Glutamatergic neuron (in vitro differentiated cells): ENCODE measurements at regions not wholly inside any gene's neighbourhood (a gene's known extent, or its start where the extent isn't known, plus 50 kb on each side); places are given as distances from the start of the nearest gene placed in this dataset.

ENCODE experiments used
- DNase-seq: peaks from one replicate; pipeline ENCODE4 v3.0.0; 2022
- H3K27ac Mint-ChIP-seq: one replicate; pipeline ENCODE4 v1.8.0; 2020; ENCODE audit warnings: mild to moderate bottlenecking, mixed read lengths, inconsistent platforms; ENCODE audit not compliant: unreplicated experiment
- H3K27me3 Mint-ChIP-seq: one replicate; pipeline ENCODE4 v1.8.0; 2020; ENCODE audit warnings: mild to moderate bottlenecking, moderate library complexity, mixed read lengths, inconsistent platforms; ENCODE audit not compliant: unreplicated experiment
- H3K36me3 Mint-ChIP-seq: one replicate; pipeline ENCODE4 v1.8.0; 2020; ENCODE audit warnings: mild to moderate bottlenecking, mixed read lengths, inconsistent platforms; ENCODE audit not compliant: unreplicated experiment
- H3K4me1 Mint-ChIP-seq: one replicate; pipeline ENCODE4 v1.8.0; 2020; ENCODE audit warnings: mild to moderate bottlenecking, low read depth, mixed read lengths, inconsistent platforms; ENCODE audit not compliant: unreplicated experiment
- H3K4me3 Mint-ChIP-seq: one replicate; pipeline ENCODE4 v1.8.0; 2020; ENCODE audit warnings: mild to moderate bottlenecking, mixed read lengths, inconsistent platforms; ENCODE audit not compliant: unreplicated experiment
- H3K9me3 Mint-ChIP-seq: one replicate; pipeline ENCODE4 v1.8.0; 2020; ENCODE audit warnings: mild to moderate bottlenecking, moderate library complexity, mixed read lengths, inconsistent platforms; ENCODE audit not compliant: unreplicated experiment
- TF ChIP-seq, protein P1 (sequence below): fragments of 200-600 bp; sonication (generic); IDR thresholded peaks from one replicate; pipeline ENCODE4 v1.5.0; 2021; ENCODE audit not compliant: partially characterized antibody, unreplicated experiment

DNA sequence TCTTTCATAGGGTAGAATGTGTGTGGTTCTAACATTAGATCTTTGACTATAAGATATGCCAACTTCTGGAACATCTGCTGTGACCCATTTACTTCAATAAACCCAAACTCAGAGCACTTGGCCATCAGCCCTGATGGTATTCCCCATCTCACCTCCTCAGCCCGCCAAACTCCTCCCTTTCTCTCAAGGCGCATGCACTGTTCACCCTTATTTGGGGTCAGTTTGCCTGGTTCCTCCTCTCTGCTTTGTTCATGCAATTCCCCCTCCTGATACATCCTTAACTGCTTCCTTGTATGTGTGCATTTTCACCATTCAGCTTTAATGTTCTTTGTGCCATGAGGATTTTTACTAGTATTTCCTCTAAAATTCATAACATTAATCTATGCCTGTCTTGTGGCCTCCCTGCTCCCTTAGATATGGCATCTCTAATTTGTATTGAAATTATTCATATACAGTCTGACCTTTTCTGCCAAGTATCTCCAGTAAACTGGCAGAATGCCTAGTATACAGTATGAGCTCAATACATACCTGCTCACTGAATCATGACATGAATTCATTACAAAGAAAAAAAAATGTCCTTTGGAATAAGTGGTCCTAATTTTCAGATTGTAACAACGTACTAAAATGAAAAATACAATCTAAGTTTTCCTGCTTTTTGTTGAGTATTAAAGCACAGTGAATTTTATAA lies 336.8 kb upstream of the IGFBP3 start:
- no peak overlapping the region for H3K4me3 Mint-ChIP-seq
- peaks cover 4% of the 10 kb centered on the region for H3K9me3 Mint-ChIP-seq
- DNase-seq: no peak
- H3K27me3 Mint-ChIP-seq: peaks cover 3% of the 10 kb centered on the region
- no peak overlapping the region for H3K27ac Mint-ChIP-seq
- TF ChIP-seq, protein P1, sequence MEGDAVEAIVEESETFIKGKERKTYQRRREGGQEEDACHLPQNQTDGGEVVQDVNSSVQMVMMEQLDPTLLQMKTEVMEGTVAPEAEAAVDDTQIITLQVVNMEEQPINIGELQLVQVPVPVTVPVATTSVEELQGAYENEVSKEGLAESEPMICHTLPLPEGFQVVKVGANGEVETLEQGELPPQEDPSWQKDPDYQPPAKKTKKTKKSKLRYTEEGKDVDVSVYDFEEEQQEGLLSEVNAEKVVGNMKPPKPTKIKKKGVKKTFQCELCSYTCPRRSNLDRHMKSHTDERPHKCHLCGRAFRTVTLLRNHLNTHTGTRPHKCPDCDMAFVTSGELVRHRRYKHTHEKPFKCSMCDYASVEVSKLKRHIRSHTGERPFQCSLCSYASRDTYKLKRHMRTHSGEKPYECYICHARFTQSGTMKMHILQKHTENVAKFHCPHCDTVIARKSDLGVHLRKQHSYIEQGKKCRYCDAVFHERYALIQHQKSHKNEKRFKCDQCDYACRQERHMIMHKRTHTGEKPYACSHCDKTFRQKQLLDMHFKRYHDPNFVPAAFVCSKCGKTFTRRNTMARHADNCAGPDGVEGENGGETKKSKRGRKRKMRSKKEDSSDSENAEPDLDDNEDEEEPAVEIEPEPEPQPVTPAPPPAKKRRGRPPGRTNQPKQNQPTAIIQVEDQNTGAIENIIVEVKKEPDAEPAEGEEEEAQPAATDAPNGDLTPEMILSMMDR: no peak
- peaks cover 5% of the 10 kb centered on the region for H3K36me3 Mint-ChIP-seq
- no peaks in the 10 kb centered on the region for H3K4me1 Mint-ChIP-seq

DNA sequence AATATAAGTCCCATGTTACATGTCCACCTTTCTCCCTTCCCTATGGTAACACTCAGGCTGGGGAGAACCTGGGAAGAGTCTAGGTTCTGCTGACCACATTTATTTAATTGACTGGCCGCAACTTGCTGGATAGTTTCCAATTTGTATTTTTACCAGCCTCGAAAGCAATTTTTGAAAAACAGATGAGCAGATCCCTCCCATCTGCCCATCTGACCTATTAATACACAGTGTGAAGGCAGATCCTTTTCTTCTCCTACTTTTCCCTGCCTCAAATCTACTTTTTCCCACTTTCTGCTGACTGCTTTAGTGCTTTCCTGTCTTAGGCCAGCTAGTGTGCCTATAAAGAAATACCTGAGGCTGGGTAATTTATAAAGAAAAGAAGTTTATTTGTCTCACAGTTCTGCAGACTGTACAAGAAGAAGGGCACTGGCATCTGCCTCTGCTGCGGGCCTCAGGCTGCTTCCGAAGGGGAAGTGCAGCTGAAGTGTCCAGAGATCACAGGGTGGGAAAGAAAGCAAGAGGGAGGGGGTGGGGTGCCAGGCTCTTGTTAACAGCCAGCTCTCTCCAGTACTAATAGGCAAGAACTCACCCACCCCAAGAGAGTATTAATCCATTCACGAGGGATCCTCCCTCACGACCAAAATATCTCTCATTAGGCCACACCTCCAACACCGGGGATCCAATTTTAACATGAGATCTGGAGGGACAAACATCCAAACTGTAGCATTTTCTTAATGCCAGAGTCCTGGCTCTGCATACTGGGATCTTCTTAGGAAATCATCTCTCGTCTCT lies 336.0 kb upstream of the IGFBP3 start:
- Mint-ChIP-seq H3K36me3 (peaks cover 2% of the 10 kb centered on the region), H3K27ac (no peak overlapping the region), H3K4me1 (no peaks in the 10 kb centered on the region), H3K9me3 (peaks cover 3% of the 10 kb centered on the region), H3K4me3 (no peak overlapping the region), H3K27me3 (peaks cover 5% of the 10 kb centered on the region)
- TF ChIP-seq, protein P1: no peak
- no peak for DNase-seq

DNA sequence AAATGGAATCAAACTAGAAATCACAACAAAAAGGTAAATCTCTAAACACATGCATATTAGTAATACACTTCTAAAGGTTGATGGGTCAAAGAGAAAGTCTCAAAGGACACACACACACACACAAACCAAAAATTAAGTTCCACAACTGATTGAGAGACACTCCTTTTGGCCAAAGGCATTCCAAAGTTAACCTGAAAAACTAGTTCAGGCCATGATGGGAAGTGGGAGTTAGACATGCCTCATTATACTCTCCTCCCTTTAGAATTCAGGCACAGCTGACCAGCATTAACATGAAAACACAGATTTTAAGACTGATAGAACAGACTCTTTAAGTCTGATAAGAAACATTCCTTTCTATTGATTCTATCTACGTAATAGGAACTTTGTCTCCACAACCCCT lies 332.4 kb upstream of the IGFBP3 start:
- Mint-ChIP-seq H3K4me1 (peaks cover 3% of the 10 kb centered on the region), H3K36me3 (no peaks in the 10 kb centered on the region), H3K27me3 (peaks cover 2% of the 10 kb centered on the region), H3K9me3 (peaks cover 2% of the 10 kb centered on the region), H3K4me3 (no peak overlapping the region), H3K27ac (no peak overlapping the region)
- no peak for DNase-seq
- TF ChIP-seq, protein P1: no peak

DNA sequence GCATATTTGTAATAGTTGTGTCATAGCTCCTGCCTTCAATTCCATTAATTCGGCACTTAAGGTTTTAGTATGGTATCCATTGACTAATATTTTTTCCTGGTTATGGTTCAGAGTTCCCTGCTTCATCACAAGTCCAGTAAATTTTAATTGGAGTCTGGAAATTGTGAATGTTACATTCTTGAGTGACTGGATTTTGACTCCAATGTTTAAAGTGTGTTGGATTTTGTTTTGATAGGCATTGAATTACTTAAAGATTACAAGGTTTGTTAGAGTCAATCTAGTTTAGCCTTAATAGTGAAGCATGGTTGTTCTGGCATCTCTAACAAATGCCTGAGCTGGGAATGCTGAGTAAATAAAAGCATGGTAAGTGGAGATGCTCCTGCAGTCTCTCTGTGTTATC lies 326.6 kb upstream of the IGFBP3 start:
- Mint-ChIP-seq H3K4me3 (no peak overlapping the region), H3K27me3 (peaks cover 1% of the 10 kb centered on the region), H3K27ac (no peak overlapping the region), H3K9me3 (peaks cover 2% of the 10 kb centered on the region), H3K4me1 (peaks cover 3% of the 10 kb centered on the region), H3K36me3 (no peaks in the 10 kb centered on the region)
- TF ChIP-seq, protein P1: no peak
- no peak for DNase-seq

DNA sequence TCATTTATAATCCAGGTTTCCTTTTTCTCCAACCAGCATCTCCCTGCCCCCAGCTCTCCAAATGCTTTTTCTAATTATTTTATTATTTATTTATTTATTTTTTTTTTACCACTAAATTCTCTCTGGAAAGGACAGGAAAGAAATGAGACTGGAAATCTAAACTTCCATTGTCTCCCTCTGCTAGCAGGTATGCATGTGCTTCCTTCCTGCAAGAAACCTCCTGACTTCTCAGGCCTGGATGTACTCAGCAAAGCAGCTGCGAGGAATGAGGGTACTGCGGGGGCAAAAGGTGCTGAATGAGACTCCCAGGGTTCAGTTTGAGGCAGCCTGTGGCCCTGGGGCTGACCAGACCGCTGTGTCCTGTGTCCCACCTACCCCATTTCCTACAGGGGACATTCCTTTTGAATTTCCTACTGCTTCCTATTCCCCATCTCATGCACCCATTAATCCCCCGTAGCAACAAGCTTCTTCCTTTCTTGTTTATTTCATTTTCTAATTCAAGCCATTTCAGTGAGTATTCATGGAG lies 324.6 kb upstream of the IGFBP3 start:
- H3K9me3 Mint-ChIP-seq: peaks cover 2% of the 10 kb centered on the region
- no peaks in the 10 kb centered on the region for H3K27me3 Mint-ChIP-seq
- TF ChIP-seq, protein P1: no peak
- no peak overlapping the region for H3K27ac Mint-ChIP-seq
- DNase-seq: no peak
- H3K4me3 Mint-ChIP-seq: no peak overlapping the region
- peaks cover 2% of the 10 kb centered on the region for H3K4me1 Mint-ChIP-seq
- no peaks in the 10 kb centered on the region for H3K36me3 Mint-ChIP-seq
